NT2/D1 (cell line): ENCODE measurements at regions not wholly inside any gene's neighbourhood (a gene's known extent, or its start where the extent isn't known, plus 50 kb on each side); places are given as distances from the start of the nearest gene placed in this dataset.

ENCODE experiments used
- SUZ12 ChIP-seq: IDR thresholded peaks from 2 replicates; pipeline ENCODE4 v1.6.1; 2011; ENCODE audit not compliant: insufficient read length, insufficient read depth; ENCODE audit errors: extremely low read depth
- YY1 ChIP-seq: IDR thresholded peaks from 2 replicates; pipeline ENCODE4 v1.6.1; 2011; ENCODE audit not compliant: insufficient read length, insufficient read depth

DNA sequence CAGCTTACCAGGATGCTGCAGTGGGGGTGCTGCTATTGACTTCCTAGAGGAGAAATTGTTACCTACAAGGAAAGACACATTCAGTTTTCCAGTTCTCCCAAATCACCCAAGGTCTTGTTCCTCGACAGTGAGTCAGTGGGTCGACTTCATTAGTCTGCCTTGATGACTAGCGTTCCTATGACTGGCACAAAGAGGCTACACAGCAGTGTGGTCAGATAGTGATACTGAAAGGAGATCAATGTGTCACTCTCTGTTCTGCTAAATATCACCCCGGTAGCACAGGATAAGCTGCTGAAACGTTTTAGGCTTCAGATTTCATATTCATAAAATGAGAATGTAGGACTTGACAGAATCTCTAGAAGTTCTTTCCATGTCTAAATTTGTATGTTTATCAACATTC lies 357.4 kb downstream of the LMX1A start:
- TF ChIP-seq SUZ12 = no peak
- TF ChIP-seq YY1 = no peak
